Type B pancreatic cell (in vitro differentiated cells): ENCODE measurements at regions not wholly inside any gene's neighbourhood (a gene's known extent, or its start where the extent isn't known, plus 50 kb on each side); places are given as distances from the start of the nearest gene placed in this dataset.

Experiments
- DNase-seq: peaks from one replicate; pipeline ENCODE4 v3.0.0; 2021; ENCODE audit warnings: mixed read lengths; ENCODE audit not compliant: unreplicated experiment; ENCODE audit errors: extremely low spot score
- H3K27ac Mint-ChIP-seq: 2 replicates; pipeline ENCODE4 v1.8.0; 2021; ENCODE audit warnings: mild to moderate bottlenecking, mixed read lengths
- H3K27me3 Mint-ChIP-seq: 2 replicates; pipeline ENCODE4 v1.8.0; 2021; ENCODE audit warnings: mixed read lengths
- H3K36me3 Mint-ChIP-seq: 2 replicates; pipeline ENCODE4 v1.8.0; 2021; ENCODE audit warnings: mixed read lengths
- H3K4me1 Mint-ChIP-seq: one replicate; pipeline ENCODE4 v1.8.0; 2021; ENCODE audit warnings: mixed read lengths; ENCODE audit not compliant: unreplicated experiment
- H3K4me3 Mint-ChIP-seq: 2 replicates; pipeline ENCODE4 v1.8.0; 2021; ENCODE audit warnings: mild to moderate bottlenecking, mixed read lengths
- H3K9me3 Mint-ChIP-seq: 2 replicates; pipeline ENCODE4 v1.8.0; 2021; ENCODE audit warnings: mixed read lengths
- CTCF ChIP-seq: fragments of 200-600 bp; sonication (generic); conservative IDR thresholded peaks from 2 replicates; pipeline ENCODE4 v1.5.0; 2021; ENCODE audit warnings: antibody characterized with exemption, mild to moderate bottlenecking

GRCh38 chr2:150389447-150389846 is 98.0 kb downstream of the RND3 start:
- H3K27me3 Mint-ChIP-seq = no peaks in the 10 kb centered on the region
- no peak for TF ChIP-seq CTCF

DNA sequence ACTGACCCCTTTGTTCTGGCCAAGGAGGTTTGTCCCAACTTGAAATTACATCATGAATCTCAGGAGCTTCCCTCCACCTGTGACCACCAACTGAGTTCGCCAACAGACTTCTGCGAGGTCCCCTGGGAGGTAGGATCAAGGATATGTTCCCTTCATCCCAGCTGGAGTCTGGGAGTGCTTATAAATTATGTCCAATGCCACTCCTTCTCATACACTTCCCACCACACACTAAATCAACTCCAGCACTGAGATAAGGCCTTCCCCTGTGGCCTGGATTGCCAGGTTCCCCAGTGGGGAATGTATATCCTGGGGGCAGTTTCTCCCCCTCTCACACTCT is 99.2 kb downstream of the RND3 start:
- Mint-ChIP-seq H3K9me3 (no peaks in the 10 kb centered on the region), H3K4me3 (no peak overlapping the region), H3K27ac (peak overlapping the region; percentile 54), H3K27me3 (no peaks in the 10 kb centered on the region), H3K36me3 (peaks cover 5% of the 10 kb centered on the region), H3K4me1 (peaks cover 19% of the 10 kb centered on the region)
- DNase-seq = no peak
- no peak for TF ChIP-seq CTCF

More at GRCh38 chr2:150389447-150389846, 98.0 kb downstream of the RND3 start:
- Mint-ChIP-seq H3K4me3 (no peak overlapping the region), H3K4me1 (peaks cover 19% of the 10 kb centered on the region), H3K36me3 (peaks cover 2% of the 10 kb centered on the region), H3K9me3 (no peaks in the 10 kb centered on the region), H3K27ac (peak overlapping the region; percentile 48)
- DNase-seq = no peak

DNA sequence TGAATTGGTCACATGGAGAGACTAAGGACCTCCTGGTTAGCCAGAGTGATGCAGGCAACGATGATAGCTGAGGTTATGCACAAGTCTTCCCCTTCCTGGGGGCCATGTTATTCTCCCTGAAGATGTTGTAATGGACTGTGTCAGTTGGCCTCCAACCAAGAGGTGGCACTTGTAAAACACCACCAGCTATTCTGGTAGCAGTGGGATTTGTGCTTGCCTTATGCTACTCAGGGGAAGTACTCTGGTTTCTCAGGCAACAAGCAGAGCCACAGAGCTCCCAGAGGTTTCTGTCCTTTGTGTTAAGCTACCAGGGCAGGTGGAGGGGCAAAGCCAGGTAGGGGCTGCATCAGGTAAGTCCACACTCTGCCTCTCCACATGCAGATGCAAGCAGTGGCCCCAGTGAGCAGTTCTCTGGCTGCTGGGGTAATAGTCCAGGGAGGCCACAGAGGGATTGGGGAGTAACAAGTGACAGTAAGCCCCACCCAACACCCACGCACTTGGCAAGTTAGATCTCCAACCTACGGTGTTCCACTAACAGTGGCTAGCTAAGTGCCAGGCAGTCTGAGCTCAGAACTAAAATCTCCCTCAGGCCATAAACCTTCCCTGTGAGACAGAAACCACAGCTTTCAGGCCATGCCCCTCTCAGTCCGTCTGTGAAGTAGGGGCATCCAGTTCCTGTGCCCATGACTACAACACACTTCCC is 99.7 kb downstream of the RND3 start:
- no peak overlapping the region for H3K4me3 Mint-ChIP-seq
- no peaks in the 10 kb centered on the region for H3K27me3 Mint-ChIP-seq
- H3K27ac Mint-ChIP-seq = peak overlapping the region; percentile 54
- peaks cover 4% of the 10 kb centered on the region for H3K9me3 Mint-ChIP-seq
- peaks cover 16% of the 10 kb centered on the region for H3K4me1 Mint-ChIP-seq
- DNase-seq = no peak
- TF ChIP-seq CTCF = no peak
- peaks cover 10% of the 10 kb centered on the region for H3K36me3 Mint-ChIP-seq

- H3K4me1 Mint-ChIP-seq = peaks cover 7% of the 10 kb centered on the region
These were observed 102.3 kb downstream of the RND3 start for GRCh38 chr2:150385211-150385610.

DNA sequence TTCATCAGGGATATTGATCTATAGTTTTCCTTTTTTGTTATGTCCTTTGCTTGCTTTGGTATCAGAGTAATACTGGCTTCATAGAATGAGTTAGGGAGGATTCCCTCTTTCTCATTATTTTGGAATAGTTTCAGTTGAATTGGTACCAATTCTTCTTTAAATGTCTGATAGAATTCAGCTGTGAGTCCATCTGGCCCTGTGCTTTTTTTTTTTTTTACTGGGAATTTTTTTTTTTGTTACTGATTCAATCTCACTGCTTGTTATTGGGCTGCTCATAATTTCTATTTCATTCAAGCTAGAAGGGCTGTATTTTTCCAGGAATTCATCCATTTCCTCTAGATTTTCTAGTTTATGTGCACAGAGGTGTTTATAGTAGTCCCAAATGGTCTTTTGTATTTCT is 103.9 kb downstream of the RND3 start:
- DNase-seq = no peak
- Mint-ChIP-seq H3K27me3 (no peaks in the 10 kb centered on the region), H3K27ac (no peak overlapping the region), H3K4me3 (no peak overlapping the region), H3K9me3 (peaks cover 21% of the 10 kb centered on the region), H3K4me1 (peaks cover 6% of the 10 kb centered on the region), H3K36me3 (peaks cover 15% of the 10 kb centered on the region)
- TF ChIP-seq CTCF = no peak

More at GRCh38 chr2:150385211-150385610, 102.3 kb downstream of the RND3 start:
- Mint-ChIP-seq H3K27me3 (no peaks in the 10 kb centered on the region), H3K27ac (no peak overlapping the region), H3K9me3 (peaks cover 19% of the 10 kb centered on the region), H3K4me3 (no peak overlapping the region), H3K36me3 (peaks cover 15% of the 10 kb centered on the region)
- no peak for DNase-seq
- TF ChIP-seq CTCF = no peak
